GM12872 (cell line): ENCODE measurements at regions not wholly inside any gene's neighbourhood (a gene's known extent, or its start where the extent isn't known, plus 50 kb on each side); places are given as distances from the start of the nearest gene placed in this dataset.

Experiments used
- TF ChIP-seq, protein P1 (sequence below): IDR thresholded peaks from 3 replicates; pipeline ENCODE4 v1.5.1; 2011; ENCODE audit warnings: low read depth, mild to moderate bottlenecking, low read length, moderate library complexity; ENCODE audit not compliant: insufficient read depth

DNA sequence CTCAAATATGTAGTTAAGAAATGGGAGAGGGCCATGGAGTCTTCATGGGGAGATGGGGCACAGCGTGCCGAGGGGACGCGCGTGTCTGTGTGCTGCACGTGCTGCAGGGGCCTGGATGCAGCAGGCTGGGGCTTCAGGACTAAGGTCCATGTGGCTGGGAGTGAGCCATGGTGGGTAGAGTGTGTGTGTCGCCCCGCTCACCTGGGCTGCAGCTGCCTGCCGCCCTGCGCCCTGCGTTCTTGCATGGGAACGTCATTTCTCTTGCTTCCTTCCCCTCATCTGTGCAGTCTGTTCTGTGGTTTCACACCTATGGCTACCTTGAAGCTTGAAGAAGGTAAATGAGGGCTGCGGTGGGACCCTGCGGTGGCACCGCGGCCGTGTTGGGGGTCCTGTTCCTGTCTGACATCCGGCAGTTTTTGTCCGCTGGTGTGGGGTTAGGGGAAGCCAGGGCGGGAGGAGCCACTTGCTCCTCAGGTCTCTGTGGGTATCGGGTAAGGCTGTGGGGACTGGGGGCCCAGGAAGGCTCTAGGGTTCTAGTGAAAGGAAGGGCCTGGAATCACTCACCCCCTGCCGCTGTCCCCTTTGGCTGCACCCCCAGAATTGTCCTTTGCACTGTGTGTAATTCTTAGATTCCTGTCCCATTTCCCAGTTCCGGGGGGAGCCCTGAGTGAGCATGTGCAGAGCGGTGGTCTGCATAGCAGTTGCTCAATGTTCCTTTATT lies 54.1 kb upstream of the HS6ST1 start:
- TF ChIP-seq, protein P1, sequence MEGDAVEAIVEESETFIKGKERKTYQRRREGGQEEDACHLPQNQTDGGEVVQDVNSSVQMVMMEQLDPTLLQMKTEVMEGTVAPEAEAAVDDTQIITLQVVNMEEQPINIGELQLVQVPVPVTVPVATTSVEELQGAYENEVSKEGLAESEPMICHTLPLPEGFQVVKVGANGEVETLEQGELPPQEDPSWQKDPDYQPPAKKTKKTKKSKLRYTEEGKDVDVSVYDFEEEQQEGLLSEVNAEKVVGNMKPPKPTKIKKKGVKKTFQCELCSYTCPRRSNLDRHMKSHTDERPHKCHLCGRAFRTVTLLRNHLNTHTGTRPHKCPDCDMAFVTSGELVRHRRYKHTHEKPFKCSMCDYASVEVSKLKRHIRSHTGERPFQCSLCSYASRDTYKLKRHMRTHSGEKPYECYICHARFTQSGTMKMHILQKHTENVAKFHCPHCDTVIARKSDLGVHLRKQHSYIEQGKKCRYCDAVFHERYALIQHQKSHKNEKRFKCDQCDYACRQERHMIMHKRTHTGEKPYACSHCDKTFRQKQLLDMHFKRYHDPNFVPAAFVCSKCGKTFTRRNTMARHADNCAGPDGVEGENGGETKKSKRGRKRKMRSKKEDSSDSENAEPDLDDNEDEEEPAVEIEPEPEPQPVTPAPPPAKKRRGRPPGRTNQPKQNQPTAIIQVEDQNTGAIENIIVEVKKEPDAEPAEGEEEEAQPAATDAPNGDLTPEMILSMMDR: no peak

DNA sequence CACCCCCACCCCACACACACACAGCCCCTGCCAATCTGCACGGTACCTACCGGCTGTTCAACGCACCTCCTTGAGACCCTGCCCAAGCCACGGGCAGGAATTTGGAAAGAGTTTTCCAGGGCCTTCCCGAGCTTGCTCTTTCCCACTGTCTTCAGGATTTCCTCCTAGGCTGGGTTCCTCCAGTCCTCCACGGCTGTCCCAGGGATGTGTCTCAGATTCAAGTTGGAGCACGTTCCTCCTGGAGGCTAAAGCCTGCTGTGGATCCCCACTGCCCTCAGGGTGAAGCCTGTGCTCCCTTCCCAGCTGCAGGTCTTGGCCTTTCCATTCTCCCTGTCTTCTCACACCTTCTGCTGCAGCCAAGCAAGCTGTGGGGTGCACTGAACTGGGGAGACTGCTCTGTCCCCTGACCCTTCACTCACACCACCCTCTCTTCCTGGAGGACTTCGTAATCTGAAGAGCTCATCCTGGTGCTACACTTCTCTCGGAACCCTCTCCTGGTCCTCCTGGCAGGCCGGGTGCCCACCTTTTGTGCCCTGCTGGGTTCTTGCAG lies 54.9 kb upstream of the HS6ST1 start:
- TF ChIP-seq, protein P1: no peak

DNA sequence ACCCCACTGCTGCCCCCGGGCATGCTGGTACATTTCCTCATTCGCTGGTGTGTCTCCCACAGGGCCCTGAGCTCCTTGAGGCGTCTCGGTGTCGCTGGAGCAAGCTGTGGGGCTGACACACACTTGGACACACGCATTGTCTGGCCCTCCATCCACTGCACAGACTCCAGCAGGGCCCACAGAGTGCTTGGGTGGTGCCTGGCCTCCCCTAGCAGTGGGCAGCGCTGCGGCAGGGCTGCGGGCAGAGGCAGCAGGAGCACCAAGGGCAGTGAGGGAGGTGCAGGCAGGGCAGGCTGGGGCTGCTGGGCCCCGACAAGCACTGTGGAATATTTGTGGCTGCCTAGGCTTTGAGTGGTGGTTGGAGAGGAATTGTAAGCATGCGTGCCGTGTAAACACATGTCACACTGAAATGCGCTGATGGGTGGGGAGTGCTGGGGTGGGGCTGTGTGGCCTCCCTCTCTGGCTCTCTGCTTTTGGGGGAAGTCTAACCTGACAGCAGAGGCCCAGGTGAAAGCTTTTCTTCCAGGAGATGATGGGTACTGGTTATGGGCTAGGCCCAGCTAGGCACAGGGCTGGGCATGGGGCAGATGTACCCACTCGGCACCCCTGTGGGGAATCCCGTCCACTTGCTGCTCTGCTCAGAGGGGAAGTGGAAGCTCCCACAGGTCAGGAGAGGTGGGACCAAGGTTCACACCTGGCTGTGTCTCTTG lies 55.5 kb upstream of the HS6ST1 start:
- TF ChIP-seq, protein P1: no peak

DNA sequence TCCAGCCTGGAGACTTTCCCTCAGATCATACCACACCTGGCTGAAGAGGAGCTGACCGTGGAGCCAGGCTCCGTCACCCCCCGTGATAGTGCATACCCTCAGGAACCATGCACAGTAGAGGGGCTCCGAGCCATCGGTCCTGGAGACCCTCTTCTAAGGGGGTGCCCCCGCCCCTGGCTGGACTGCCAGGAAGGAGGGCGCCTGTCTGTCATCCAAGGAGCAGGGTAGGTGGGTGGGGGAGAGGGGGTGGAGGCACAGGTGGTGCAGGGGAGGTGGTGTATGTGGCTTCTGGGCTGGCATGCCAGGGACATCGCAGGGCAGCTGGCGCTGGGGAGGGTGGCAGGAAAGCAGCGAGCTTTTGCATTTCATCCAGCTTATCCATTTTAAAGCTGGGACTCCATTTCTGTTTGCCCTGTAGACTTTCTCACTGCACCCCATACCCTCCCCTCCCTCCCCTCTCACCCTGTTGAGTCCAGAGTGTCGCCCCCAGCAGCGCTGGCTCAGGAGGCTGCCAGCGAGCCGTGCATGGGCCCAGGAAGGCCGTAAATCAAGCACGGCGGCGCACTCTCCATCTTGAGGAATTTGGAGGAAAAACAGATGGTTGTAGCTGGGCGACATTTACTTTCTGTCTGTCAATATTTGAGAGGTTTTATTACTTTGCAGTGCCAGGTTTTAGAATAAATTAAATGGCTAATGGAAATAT lies 56.2 kb upstream of the HS6ST1 start:
- TF ChIP-seq, protein P1: no peak

DNA sequence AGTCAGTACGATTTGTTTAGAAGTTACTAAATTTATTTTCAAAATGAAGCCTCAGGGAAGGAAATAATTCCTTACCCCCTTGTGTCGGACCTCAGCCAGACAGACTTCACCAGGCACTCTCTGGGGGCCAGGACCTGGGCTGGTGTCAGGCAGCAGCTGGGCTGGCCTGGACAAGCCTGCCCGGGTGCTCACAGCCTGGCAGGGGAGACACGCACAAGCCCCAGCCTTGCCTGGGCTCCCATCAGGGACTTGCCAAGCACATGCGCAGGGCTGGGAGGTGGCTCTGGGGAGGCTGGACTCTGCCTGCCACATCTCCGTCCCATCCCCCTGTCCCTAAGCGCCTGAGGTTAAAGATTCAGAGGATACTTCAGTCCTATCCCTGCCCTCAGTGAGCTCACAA lies 56.8 kb upstream of the HS6ST1 start:
- TF ChIP-seq, protein P1: no peak

DNA sequence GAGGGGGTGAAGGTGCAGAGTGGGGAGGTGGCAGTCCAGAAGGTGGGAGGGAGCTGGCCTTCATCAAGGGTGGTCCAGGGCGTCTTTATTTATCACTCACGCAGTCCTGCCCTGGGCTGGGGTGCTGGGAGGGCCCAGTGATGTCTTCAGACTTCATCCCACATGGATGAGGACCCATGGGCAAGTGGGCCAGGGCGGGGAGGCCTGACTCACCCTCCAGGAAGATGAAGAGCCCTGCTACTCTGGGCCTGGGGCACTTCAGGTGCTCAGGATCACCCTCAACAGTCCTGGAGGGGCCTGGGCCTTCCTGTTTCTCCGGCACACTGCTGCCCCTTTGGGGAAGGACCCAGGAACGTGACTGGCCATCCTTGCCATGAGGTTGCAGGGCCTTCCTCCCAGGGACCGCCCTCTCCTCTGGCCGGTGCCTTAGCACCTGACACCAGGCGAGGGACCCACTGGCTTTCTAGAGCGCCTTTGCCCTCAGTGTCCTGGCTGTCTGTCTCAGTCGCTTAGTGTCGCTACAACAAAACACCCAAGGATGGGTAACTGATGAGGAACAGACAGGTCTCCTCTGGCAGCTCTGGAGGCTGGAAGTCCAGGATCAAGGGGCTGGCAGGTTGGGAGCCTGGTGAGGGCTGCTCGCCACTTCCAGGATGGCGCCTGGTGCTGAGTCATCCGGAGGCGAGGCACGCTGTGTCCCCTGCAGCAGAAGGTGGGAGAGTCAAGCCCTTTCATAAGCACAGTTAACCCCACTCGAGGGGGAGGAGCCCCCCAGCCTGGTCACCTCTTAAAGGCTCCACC lies 57.8 kb upstream of the HS6ST1 start:
- TF ChIP-seq, protein P1: no peak
